GM20000 (cell line): ENCODE measurements at regions not wholly inside any gene's neighbourhood (a gene's known extent, or its start where the extent isn't known, plus 50 kb on each side); places are given as distances from the start of the nearest gene placed in this dataset.

Experiments
- DNase-seq: peaks from one replicate; pipeline ENCODE4 v3.0.0; 2012; ENCODE audit warnings: low spot score
- TF ChIP-seq, protein P1 (sequence below): IDR thresholded peaks from 2 replicates; pipeline ENCODE4 v1.5.1; 2012; ENCODE audit warnings: mild to moderate bottlenecking, control low read depth; ENCODE audit errors: extremely low read depth, missing control alignments

DNA sequence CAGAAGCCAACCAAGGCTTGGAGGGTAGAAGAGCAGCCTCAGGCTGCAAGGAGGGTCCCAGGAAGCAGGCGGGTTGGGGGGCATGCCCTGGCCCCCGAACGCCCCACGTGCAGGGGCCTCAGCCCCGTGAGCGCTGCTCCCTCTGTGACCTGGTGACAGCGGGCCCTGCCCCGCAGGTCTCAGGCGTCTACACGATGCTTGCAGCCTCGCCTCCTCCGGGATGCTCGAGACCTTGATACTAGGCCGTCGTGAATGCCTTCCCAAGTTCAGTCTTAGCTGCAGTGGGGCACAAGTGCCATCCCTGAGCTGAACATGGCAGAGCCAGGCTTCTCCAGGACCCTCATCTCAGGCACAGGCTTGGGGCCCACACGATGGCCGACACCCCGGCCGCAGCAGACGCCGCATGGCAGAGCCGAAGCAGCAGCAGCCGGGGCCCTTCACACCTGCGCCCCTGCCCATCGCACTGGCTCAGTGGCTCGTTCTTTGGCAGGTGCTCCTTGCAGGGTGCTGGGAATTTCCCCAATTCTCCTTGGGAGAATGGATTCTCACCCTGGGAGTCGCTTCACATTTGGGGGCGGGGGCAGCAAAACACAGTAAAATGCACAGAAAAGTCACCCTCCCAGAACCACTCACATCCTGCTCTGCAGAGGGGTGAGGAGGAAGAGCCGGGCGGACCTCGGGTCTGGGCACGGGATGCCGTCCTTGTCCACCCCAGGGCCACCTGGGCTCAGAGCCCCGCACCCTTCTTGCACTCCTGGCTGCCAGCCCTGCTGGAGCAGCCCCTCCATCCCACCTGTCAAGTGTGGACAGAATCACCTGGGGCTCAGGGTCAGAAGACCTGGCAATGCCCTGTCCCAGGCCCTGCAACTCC lies 161.8 kb downstream of the DLL1 start:
- no peak for DNase-seq

DNA sequence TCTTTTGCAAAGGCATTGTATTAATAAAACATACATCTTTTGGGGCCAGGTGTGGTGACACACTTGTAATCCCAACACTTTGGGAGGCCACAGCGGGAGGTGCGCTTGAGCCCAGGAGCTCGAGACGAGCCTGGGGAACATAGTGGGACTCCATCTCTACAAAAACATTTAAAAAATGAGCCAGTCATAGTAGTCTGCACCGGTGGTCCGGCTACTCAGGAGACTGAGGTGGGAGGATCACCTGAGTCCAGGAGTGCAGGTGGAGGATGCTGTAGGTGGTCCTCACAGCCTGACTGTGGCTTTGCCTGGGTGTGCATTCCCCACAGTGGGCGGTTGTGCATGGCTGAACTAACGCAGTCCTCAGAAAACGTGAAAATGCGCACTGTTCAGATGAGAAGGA lies 162.5 kb downstream of the DLL1 start:
- DNase-seq, result no peak
- TF ChIP-seq, protein P1, sequence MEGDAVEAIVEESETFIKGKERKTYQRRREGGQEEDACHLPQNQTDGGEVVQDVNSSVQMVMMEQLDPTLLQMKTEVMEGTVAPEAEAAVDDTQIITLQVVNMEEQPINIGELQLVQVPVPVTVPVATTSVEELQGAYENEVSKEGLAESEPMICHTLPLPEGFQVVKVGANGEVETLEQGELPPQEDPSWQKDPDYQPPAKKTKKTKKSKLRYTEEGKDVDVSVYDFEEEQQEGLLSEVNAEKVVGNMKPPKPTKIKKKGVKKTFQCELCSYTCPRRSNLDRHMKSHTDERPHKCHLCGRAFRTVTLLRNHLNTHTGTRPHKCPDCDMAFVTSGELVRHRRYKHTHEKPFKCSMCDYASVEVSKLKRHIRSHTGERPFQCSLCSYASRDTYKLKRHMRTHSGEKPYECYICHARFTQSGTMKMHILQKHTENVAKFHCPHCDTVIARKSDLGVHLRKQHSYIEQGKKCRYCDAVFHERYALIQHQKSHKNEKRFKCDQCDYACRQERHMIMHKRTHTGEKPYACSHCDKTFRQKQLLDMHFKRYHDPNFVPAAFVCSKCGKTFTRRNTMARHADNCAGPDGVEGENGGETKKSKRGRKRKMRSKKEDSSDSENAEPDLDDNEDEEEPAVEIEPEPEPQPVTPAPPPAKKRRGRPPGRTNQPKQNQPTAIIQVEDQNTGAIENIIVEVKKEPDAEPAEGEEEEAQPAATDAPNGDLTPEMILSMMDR, result no peak

More for the DNA sequence above, 161.8 kb downstream of the DLL1 start:
- TF ChIP-seq, protein P1, result no peak

DNA sequence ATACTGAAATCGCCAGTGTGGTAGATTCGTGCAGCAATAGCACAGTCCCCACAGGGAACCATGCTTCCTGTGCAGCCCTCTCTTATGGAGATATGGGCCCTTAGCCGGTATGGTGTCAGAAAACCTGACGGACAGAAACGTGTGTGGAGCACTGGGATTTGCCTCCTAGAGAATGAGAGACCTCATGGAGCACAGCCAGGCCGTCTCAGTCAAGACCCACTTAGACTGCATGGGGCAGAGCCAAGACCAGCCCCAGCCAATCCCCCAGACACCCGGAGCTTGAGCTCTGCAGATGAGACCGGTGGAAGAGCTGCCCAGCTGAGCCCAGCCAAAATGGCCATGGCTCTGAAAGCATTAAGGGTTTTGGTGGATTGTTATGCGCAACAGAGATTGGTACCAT lies 163.7 kb downstream of the DLL1 start:
- TF ChIP-seq, protein P1, result no peak
- DNase-seq, result no peak

DNA sequence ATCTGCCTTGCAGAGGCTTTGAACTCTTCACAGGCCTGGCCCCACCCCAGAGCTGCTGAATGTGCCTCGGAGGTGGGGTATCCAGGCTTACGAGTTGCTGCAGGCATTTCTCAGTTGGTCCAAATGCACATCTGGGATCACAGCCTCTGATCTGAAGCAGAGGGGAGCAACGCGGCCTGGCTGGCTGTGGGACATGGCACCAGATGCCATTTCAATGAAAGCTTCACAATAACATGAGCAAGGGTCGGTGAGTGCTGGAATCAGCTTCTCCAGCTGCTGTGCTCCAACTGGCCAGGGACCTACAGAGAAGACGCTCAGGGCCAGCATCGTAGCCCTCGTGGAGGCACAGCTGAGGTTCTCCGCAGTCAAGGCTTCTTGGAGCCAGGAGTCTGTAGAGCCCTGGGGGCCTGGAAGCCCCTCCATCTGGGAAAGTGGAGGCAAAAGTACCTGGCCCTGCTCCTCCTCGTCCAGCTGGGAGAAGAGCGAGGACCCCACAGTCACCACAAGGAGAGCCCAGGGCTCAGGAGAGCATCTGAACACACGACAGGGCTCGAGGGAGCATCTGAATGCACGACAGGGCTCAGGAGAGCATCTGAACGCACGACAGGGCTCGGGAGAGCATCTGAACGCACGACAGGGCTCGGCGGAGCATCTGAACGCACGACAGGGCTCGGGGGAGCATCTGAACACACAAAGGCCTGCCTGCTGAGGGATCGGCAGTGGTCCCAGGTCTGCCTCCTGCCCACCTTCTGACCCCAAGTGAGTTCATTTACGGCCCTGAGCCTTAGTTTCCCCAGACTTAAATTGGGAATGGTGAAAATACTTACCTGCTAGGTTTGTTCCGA lies 165.2 kb downstream of the DLL1 start:
- DNase-seq, result no peak
- TF ChIP-seq, protein P1, result no peak

DNA sequence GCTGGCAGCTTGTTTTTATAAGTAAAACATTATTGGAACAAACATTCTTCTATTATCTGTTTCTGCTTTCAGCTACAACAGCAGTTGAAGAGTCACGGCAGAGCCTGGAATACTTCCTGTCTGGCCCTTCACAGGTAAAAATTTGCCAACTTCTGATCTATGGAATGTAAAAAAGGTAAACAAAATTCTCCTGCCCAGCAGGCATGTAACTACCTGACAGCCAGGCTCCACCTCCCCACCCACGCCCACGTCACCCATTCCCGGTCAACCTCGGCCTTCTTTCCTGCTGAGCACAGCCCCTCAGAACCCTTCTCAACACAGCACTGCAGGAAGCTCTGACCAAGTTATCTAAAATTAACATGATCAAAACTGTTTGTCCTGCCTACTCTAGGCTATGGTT lies 166.0 kb downstream of the DLL1 start:
- TF ChIP-seq, protein P1, result no peak
- no peak for DNase-seq

DNA sequence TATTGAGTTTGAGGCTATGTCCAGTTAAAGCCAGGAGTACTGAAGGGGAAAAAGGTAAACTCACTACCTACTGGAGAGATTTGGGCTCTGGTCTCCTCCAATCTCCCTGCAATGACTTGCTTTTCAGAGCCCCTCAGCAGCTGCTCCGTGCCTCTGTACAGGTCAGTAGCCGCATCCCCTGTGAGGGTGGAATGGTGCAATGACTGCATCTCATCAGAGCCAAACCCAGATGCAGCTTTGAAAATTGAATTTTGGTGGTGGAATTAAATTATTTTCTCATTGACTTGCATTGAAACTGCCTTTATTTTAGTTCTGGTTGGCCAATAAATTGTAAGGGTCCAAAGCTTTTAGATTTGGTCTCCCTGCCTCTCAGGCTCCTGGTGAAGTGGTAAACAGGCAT lies 166.7 kb downstream of the DLL1 start:
- TF ChIP-seq, protein P1, result no peak
- DNase-seq, result no peak

DNA sequence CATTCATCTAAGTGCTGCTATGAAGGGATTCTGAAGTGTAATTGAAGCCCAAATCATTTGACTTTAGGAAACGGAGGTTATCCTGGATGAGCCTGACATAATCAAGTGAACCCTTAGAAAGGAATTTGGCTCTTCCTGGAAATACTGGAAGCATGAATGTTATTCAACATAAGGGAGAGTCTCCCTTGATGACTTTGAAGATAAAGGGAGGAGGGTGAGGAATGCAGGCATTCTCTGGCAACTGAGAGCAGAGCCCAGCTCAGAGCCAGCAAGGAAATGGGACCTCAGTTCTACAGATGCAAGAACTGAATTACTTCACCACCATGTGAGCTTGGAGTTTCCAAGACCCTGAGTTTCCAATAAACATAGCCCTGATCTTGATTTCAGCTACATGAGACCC lies 168.2 kb downstream of the DLL1 start:
- TF ChIP-seq, protein P1, result no peak
- DNase-seq, result no peak
